H9 (cell line): ENCODE measurements at regions not wholly inside any gene's neighbourhood (a gene's known extent, or its start where the extent isn't known, plus 50 kb on each side); places are given as distances from the start of the nearest gene placed in this dataset.

Experiments
- DNase-seq: peaks from one replicate; pipeline ENCODE4 v3.0.0-alpha.2; 2017
- H2AFZ ChIP-seq: one replicate; pipeline ENCODE4 v1.6.1; 2013; ENCODE audit warnings: mild to moderate bottlenecking, low read length, control low read depth, moderate library complexity
- H2AK5ac ChIP-seq: 2 replicates; pipeline ENCODE4 v1.6.1; 2013; ENCODE audit warnings: low read length, control low read depth, mixed read lengths; ENCODE audit not compliant: insufficient read length
- H2BK120ac ChIP-seq: one replicate; pipeline ENCODE4 v1.6.1; 2013; ENCODE audit warnings: low read depth, mild to moderate bottlenecking, low read length, control low read depth, inconsistent platforms; ENCODE audit not compliant: poor library complexity, severe bottlenecking
- H2BK12ac ChIP-seq: 2 replicates; pipeline ENCODE4 v1.6.1; 2013; ENCODE audit warnings: low read length, control low read depth, mixed read lengths, low read depth; ENCODE audit not compliant: insufficient read length
- H2BK15ac ChIP-seq: 2 replicates; pipeline ENCODE4 v1.6.1; 2013; ENCODE audit warnings: low read depth, low read length, control low read depth
- H2BK20ac ChIP-seq: one replicate; pipeline ENCODE4 v1.6.1; 2013; ENCODE audit warnings: low read depth, mild to moderate bottlenecking, low read length, control low read depth, inconsistent platforms; ENCODE audit not compliant: poor library complexity, severe bottlenecking
- H2BK5ac ChIP-seq: 2 replicates; pipeline ENCODE4 v1.6.1; 2013; ENCODE audit warnings: low read length, control low read depth, mixed read lengths; ENCODE audit not compliant: insufficient read length
- H3K14ac ChIP-seq: 2 replicates; pipeline ENCODE4 v1.6.1; 2013; ENCODE audit warnings: low read length, control low read depth; ENCODE audit not compliant: insufficient read depth
- H3K18ac ChIP-seq: 2 replicates; pipeline ENCODE4 v1.6.1; 2013; ENCODE audit warnings: low read depth, mild to moderate bottlenecking, mixed read lengths, low read length, control low read depth; ENCODE audit not compliant: insufficient read length
- H3K23ac ChIP-seq: 2 replicates; pipeline ENCODE4 v1.6.1; 2013; ENCODE audit warnings: low read length, control low read depth, mixed read lengths, low read depth; ENCODE audit not compliant: insufficient read length
- H3K23me2 ChIP-seq: 2 replicates; pipeline ENCODE4 v1.6.1; 2013; ENCODE audit warnings: low read depth, mild to moderate bottlenecking, mixed read lengths, low read length, control low read depth; ENCODE audit not compliant: insufficient read length, poor library complexity, severe bottlenecking
- H3K27ac ChIP-seq: 2 replicates; pipeline ENCODE4 v1.5.1; 2013; ENCODE audit warnings: low read length, control low read depth, mixed read lengths, low read depth; ENCODE audit not compliant: insufficient read length
- H3K27me3 ChIP-seq: 2 replicates; pipeline ENCODE4 v1.6.1; 2013; ENCODE audit warnings: low read length, control low read depth, inconsistent platforms; ENCODE audit not compliant: insufficient read depth
- H3K4ac ChIP-seq: 2 replicates; pipeline ENCODE4 v1.6.1; 2013; ENCODE audit warnings: low read depth, mild to moderate bottlenecking, control low read depth, inconsistent platforms, low read length, moderate library complexity
- H3K4me1 ChIP-seq: 2 replicates; pipeline ENCODE4 v1.6.1; 2013; ENCODE audit warnings: low read length, control low read depth, inconsistent platforms; ENCODE audit not compliant: insufficient read depth
- H3K4me2 ChIP-seq: 2 replicates; pipeline ENCODE4 v1.6.1; 2013; ENCODE audit warnings: low read length, control low read depth, mixed read lengths; ENCODE audit not compliant: insufficient read length, insufficient read depth
- H3K56ac ChIP-seq: 2 replicates; pipeline ENCODE4 v1.6.1; 2013; ENCODE audit warnings: low read depth, mild to moderate bottlenecking, mixed read lengths, low read length, control low read depth; ENCODE audit not compliant: insufficient read length
- H3K79me1 ChIP-seq: 2 replicates; pipeline ENCODE4 v1.6.1; 2013; ENCODE audit warnings: low read depth, mild to moderate bottlenecking, moderate library complexity, low read length, control low read depth, inconsistent platforms; ENCODE audit not compliant: insufficient read depth, poor library complexity, severe bottlenecking
- H3K79me2 ChIP-seq: 2 replicates; pipeline ENCODE4 v1.6.1; 2013; ENCODE audit warnings: low read length, control low read depth, inconsistent platforms; ENCODE audit not compliant: insufficient read depth
- H3K9ac ChIP-seq: 2 replicates; pipeline ENCODE4 v1.6.1; 2013; ENCODE audit warnings: low read length, control low read depth, mixed read lengths; ENCODE audit not compliant: insufficient read length; ENCODE audit errors: extremely low read depth
- H3K9me3 ChIP-seq: one replicate; pipeline ENCODE4 v1.6.1; 2013; ENCODE audit warnings: low read depth, low read length, inconsistent platforms; ENCODE audit not compliant: control insufficient read depth
- H3T11ph ChIP-seq: one replicate; pipeline ENCODE4 v1.6.1; 2013; ENCODE audit warnings: mild to moderate bottlenecking, low read length, control low read depth, inconsistent platforms
- H4K20me1 ChIP-seq: one replicate; pipeline ENCODE4 v1.6.1; 2013; ENCODE audit not compliant: control insufficient read depth, insufficient read length, insufficient read depth
- H4K5ac ChIP-seq: 2 replicates; pipeline ENCODE4 v1.6.1; 2013; ENCODE audit warnings: low read depth, mild to moderate bottlenecking, mixed read lengths, low read length, control low read depth; ENCODE audit not compliant: insufficient read length
- H4K8ac ChIP-seq: replicated peaks from 2 replicates; pipeline ENCODE4 v1.6.1; 2013; ENCODE audit warnings: low read length, control low read depth, mixed read lengths, low read depth; ENCODE audit not compliant: insufficient read length
- H4K91ac ChIP-seq: 2 replicates; pipeline ENCODE4 v1.6.1; 2013; ENCODE audit warnings: low read depth, mild to moderate bottlenecking, moderate library complexity, mixed read lengths, low read length, control low read depth; ENCODE audit not compliant: insufficient read length
- H3K27ac Mint-ChIP-seq, 3 experiments: 2 replicates in 2 of 3; 3 replicates in 1 of 3; pipeline ENCODE4 v1.8.0; 2020 to 2021; ENCODE audit warnings: mixed read lengths in 3 of 3, mild to moderate bottlenecking in 1 of 3, moderate library complexity in 1 of 3
- H3K27me3 Mint-ChIP-seq: 2 replicates; pipeline ENCODE4 v1.8.0; 2021; ENCODE audit warnings: low read depth, mild to moderate bottlenecking, moderate library complexity, mixed read lengths
- H3K36me3 Mint-ChIP-seq, 3 experiments: 2 replicates in 2 of 3; 3 replicates in 1 of 3; pipeline ENCODE4 v1.8.0; 2020 to 2021; ENCODE audit warnings: low read depth in 3 of 3, mixed read lengths in 3 of 3; ENCODE audit not compliant: insufficient read depth in 1 of 3
- H3K4me1 Mint-ChIP-seq, 2 experiments: 2 replicates each; pipeline ENCODE4 v1.8.0; 2020; ENCODE audit warnings: mixed read lengths in 2 of 2
- H3K4me3 Mint-ChIP-seq, 2 experiments: 2 replicates in 1 of 2; 3 replicates in 1 of 2; pipeline ENCODE4 v1.8.0; 2020 to 2021; ENCODE audit warnings: mild to moderate bottlenecking in 2 of 2, mixed read lengths in 2 of 2, moderate library complexity in 1 of 2
- H3K9me3 Mint-ChIP-seq, 2 experiments: 2 replicates in 1 of 2; 3 replicates in 1 of 2; pipeline ENCODE4 v1.8.0; 2020; ENCODE audit warnings: mild to moderate bottlenecking in 2 of 2, mixed read lengths in 2 of 2, moderate library complexity in 1 of 2
- WGBS: extraction: QIAGEN DNeasy Blood & Tissue Kit; methylation state at CpG from one replicate; pipeline ENCODE4 v1.1.7; 2013; ENCODE audit warnings: missing lambda C conversion rate, low lambda C conversion rate, mixed read lengths; ENCODE audit not compliant: insufficient read length; ENCODE audit errors: extremely low coverage; 5-methylcytosine and 5-hydroxymethylcytosine counted together
- TF ChIP-seq, protein P1 (sequence below): fragments of 200-600 bp; sonication (generic); conservative IDR thresholded peaks from 3 replicates; pipeline ENCODE4 v1.8.0; 2021; ENCODE audit warnings: antibody characterized with exemption, mild to moderate bottlenecking

DNA sequence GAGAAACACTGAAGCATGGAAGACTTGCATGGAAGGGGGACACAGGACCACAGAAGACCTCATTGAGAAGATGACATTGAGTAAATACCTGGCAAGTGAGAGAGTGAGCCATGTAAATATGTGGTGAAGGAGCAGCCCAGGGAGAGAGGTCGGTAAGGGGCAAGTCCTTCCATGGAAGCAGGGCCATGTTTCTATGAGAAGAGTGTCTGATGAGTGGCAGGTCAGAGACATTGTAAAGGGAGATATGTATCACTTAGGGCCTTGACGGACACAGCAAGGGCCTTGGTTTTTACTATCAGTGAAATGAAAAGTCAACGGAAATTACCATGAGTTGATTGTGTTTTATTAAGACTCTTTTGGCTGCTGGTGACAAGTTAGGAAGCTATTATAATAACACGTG, 336.4 kb downstream of the PLK2 start:
- Histone ChIP-seq H3K79me1 (no peaks in the 10 kb centered on the region), H3K14ac (no peak overlapping the region), H3K23ac (no peak overlapping the region), H3K9me3 (no peaks in the 10 kb centered on the region), H2AK5ac (no peak overlapping the region), H3K27me3 (no peaks in the 10 kb centered on the region), H4K91ac (no peak overlapping the region), H3K18ac (no peak overlapping the region), H2BK12ac (no peak overlapping the region), H2BK20ac (no peak overlapping the region), H2BK120ac (no peak overlapping the region), H3K56ac (no peak overlapping the region), H3K27ac (no peak overlapping the region), H3T11ph (no peak overlapping the region), H3K4ac (no peak overlapping the region), H3K4me1 (no peaks in the 10 kb centered on the region), H3K9ac (no peak overlapping the region), H4K8ac (no peak overlapping the region), H3K23me2 (no peaks in the 10 kb centered on the region), H2AFZ (no peak overlapping the region), H4K20me1 (no peaks in the 10 kb centered on the region), H3K4me2 (no peak overlapping the region), H4K5ac (no peak overlapping the region), H2BK5ac (no peak overlapping the region), H3K79me2 (no peaks in the 10 kb centered on the region), H2BK15ac (no peak overlapping the region)
- TF ChIP-seq, protein P1, sequence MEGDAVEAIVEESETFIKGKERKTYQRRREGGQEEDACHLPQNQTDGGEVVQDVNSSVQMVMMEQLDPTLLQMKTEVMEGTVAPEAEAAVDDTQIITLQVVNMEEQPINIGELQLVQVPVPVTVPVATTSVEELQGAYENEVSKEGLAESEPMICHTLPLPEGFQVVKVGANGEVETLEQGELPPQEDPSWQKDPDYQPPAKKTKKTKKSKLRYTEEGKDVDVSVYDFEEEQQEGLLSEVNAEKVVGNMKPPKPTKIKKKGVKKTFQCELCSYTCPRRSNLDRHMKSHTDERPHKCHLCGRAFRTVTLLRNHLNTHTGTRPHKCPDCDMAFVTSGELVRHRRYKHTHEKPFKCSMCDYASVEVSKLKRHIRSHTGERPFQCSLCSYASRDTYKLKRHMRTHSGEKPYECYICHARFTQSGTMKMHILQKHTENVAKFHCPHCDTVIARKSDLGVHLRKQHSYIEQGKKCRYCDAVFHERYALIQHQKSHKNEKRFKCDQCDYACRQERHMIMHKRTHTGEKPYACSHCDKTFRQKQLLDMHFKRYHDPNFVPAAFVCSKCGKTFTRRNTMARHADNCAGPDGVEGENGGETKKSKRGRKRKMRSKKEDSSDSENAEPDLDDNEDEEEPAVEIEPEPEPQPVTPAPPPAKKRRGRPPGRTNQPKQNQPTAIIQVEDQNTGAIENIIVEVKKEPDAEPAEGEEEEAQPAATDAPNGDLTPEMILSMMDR, result no peak
- no peaks in the 10 kb centered on the region for H3K36me3 Mint-ChIP-seq
- H3K9me3 Mint-ChIP-seq, result no peaks in the 10 kb centered on the region
- H3K4me3 Mint-ChIP-seq, result no peak overlapping the region
- no peaks in the 10 kb centered on the region for H3K4me1 Mint-ChIP-seq
- no CpG with 5 or more reads among the region's 4 CpGs for WGBS
- H3K27ac Mint-ChIP-seq, result no peak overlapping the region
- no peaks in the 10 kb centered on the region; the same call in 1 of the 2 replicates for H3K27me3 Mint-ChIP-seq
- no peak for DNase-seq
